ENCODE measurements at regions not wholly inside any gene's neighbourhood (a gene's known extent, or its start where the extent isn't known, plus 50 kb on each side); places are given as distances from the start of the nearest gene placed in this dataset.
"Not testable (repeated sequence)": the region's sequence is repeated elsewhere in the genome, so short reads cannot be mapped to it uniquely, and the experiment has no call there.

DNA sequence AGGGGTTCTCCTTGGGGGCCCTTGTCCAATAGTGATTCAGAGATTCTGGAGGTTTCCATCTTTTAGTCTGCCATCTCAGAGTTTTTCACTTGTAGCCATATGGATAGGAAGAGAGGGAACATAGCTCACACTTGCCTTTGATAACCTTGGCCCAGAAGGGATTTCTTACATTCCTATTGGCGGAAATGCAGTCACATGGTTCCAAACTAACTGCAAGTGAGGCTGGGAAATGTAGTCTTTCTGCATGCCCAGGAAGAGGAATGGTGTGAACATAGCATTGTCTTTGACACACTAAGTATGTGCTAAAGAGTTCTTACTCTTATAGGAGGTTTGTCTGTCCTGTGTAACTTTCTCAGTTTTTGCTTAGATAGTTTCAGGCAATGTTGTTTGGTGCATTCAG lies 161.8 kb upstream of the OSBPL11 start:
- not testable (repeated sequence) for H3K4me1 ChIP-seq (replicated peaks)

DNA sequence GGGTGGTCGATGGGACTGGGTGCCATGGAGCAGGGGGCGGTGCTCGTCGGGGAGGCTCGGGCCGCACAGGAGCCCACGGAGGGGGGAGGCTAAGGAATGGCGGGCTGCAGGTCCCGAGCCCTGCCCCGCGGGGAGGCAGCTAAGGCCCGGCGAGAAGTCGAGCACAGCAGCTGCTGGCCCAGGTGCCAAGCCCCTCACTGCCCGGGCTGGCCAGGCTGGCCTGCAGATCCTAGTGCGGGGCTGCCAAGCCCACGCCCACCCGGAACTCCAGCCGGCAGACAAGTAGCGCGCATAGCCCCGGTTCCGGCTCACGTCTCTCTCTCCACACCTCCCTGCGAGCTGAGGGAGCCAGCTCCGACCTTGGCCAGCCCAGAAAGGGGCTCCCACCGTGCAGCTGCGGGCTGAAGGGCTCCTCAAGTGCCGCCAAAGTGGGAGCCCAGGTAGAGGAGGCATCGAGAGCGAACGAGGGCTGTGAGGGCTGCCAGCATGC lies 163.4 kb upstream of the OSBPL11 start:
- not testable (repeated sequence) for H3K27me3 ChIP-seq (replicated peaks); H3K4me3 ChIP-seq; H3K27ac ChIP-seq; H3K36me3 ChIP-seq; H3K4me1 ChIP-seq (replicated peaks); H3K9me3 ChIP-seq (replicated peaks); DNase-seq (ENCODE audit: low read depth in 1 of 2, low spot score in 2 of 2)

More for the DNA sequence above, 161.8 kb upstream of the OSBPL11 start:
- not testable (repeated sequence) for H3K4me3 ChIP-seq; DNase-seq (ENCODE audit: low read depth in 1 of 2, low spot score in 2 of 2); H3K9me3 ChIP-seq (replicated peaks); H3K27me3 ChIP-seq (replicated peaks); H3K27ac ChIP-seq; H3K36me3 ChIP-seq

GRCh38 chr3:125762601-125763000 lies 167.3 kb upstream of the OSBPL11 start:
- not testable (repeated sequence) for H3K27me3 ChIP-seq (replicated peaks); H3K4me3 ChIP-seq; H3K4me1 ChIP-seq (replicated peaks); H3K36me3 ChIP-seq; H3K27ac ChIP-seq; H3K9me3 ChIP-seq (replicated peaks); DNase-seq (ENCODE audit: low read depth in 1 of 2, low spot score in 2 of 2)

DNA sequence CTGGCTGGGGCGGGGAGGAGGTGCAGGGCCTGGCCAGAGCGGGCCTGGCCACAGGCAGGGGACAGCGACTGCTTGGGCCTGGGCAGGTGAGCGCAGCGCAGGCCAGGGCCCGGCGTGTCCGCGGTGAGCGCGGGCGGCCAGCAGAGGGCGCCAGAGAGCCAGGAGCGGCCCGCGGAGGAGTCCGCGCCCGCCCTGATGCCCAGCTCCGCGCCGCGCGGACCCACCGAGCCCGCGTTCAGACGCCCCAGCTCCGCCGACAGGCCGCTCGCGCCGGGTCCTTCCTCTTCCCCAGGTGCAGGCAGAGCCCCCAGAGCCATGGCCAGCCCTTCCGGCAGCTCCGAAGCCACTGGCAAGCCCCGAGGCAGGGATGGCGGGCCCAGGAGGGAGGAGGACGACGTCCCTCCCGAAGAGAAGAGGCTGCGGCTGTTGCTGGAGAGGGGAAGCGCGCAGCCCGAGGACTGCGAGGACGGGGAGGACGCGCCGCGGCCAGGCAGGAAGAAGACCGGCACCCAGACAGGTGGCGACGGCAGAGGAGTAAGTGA lies 171.1 kb upstream of the OSBPL11 start:
- H3K27me3 ChIP-seq (replicated peaks); H3K4me1 ChIP-seq (replicated peaks); H3K9me3 ChIP-seq (replicated peaks); H3K27ac ChIP-seq; H3K4me3 ChIP-seq; H3K36me3 ChIP-seq: not testable (repeated sequence)
- peak in 1 of 2 experiments; percentile 63 for DNase-seq (ENCODE audit: low read depth in 1 of 2, low spot score in 2 of 2)

DNA sequence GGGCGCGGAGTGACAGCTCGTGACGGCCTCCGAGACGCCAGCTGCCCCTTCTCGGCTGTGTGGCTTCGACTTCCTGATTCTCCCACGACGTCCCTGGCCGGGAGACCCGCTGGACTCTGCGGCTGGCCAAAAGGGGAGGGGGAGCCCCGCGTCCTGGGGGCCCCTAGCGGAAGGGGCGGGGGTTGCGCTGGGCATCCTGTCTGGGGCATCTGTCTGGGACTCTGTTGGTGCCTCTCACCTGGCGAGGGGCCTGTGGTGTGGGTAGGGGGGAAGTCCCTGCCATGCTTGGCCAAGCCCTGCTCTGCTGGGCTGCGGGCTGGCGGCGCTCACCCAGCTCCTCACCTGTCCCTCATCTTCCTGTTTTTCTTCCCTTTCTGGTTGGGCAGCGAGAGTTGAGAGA lies 171.6 kb upstream of the OSBPL11 start:
- not testable (repeated sequence) for H3K9me3 ChIP-seq (replicated peaks); H3K36me3 ChIP-seq; DNase-seq (ENCODE audit: low read depth in 1 of 2, low spot score in 2 of 2); H3K4me3 ChIP-seq; H3K27me3 ChIP-seq (replicated peaks); H3K4me1 ChIP-seq (replicated peaks); H3K27ac ChIP-seq

GRCh38 chr3:125767641-125768040 lies 172.3 kb upstream of the OSBPL11 start:
- H3K27ac ChIP-seq, result no peak overlapping the region
- no peak for DNase-seq (ENCODE audit: low read depth in 1 of 2, low spot score in 2 of 2)
- H3K4me3 ChIP-seq, result no peak overlapping the region
- no peaks in the 10 kb centered on the region for H3K36me3 ChIP-seq
- H3K9me3 ChIP-seq (replicated peaks), result no peaks in the 10 kb centered on the region
- H3K4me1 ChIP-seq (replicated peaks), result no peaks in the 10 kb centered on the region
- no peaks in the 10 kb centered on the region for H3K27me3 ChIP-seq (replicated peaks)

DNA sequence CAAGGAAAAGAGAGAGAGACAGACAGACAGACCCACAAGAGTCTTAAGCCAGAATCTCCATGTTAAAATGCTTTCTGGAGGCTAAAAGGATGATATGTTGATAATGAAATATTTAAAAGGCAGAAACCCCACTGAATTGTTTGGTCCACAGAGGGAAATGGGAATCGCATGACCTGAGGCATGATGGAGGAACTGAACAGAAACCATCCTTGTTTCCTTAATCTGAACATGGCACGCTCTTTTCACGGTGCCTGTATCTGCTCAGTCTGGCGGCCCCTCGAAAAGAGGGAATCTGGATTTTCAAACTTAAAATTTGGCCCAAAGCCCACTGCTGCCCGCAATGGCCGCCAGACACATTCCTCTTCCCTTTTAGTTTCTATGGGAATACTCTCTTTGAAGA lies 173.5 kb upstream of the OSBPL11 start:
- DNase-seq (ENCODE audit: low read depth in 1 of 2, low spot score in 2 of 2); H3K27me3 ChIP-seq (replicated peaks); H3K27ac ChIP-seq; H3K4me3 ChIP-seq; H3K4me1 ChIP-seq (replicated peaks); H3K36me3 ChIP-seq; H3K9me3 ChIP-seq (replicated peaks): not testable (repeated sequence)

- not testable (repeated sequence) for H3K27ac ChIP-seq; H3K4me3 ChIP-seq; DNase-seq (ENCODE audit: low read depth in 1 of 2, low spot score in 2 of 2); H3K4me1 ChIP-seq (replicated peaks); H3K9me3 ChIP-seq (replicated peaks); H3K36me3 ChIP-seq; H3K27me3 ChIP-seq (replicated peaks)
Measured at GRCh38 chr3:125771506-125771905, 176.2 kb upstream of the OSBPL11 start.

DNA sequence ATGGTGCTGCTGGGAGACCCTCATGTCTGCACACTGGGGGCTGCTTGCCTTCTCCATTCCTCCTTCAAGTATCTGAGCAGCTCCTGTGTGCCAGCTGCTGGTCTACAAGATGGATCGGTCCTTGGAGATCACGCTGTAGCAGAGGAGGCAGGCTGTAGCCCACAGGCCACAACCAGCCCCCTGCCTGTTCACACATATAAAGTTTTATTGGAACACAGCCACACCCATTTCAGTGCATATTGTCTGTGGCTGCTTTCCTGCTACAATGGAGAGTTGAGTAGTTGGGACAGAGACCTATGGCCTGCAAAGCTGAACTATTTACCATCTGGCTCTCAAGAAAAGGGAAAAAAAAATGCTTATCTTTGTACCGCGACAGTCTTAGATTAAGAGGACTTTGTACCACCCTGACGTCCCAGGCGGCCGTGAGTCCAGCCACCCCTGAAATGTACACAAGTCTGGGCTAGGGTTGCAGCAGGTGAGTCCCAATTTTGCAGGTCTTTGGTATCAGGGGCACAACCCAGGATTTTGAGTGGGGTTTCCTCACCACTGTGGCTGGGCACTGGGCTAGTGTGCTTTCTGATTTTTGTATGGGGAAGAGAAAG lies 179.2 kb upstream of the OSBPL11 start:
- H3K27ac ChIP-seq; H3K4me3 ChIP-seq; H3K36me3 ChIP-seq; H3K9me3 ChIP-seq (replicated peaks); H3K27me3 ChIP-seq (replicated peaks); DNase-seq (ENCODE audit: low read depth in 1 of 2, low spot score in 2 of 2); H3K4me1 ChIP-seq (replicated peaks): not testable (repeated sequence)

DNA sequence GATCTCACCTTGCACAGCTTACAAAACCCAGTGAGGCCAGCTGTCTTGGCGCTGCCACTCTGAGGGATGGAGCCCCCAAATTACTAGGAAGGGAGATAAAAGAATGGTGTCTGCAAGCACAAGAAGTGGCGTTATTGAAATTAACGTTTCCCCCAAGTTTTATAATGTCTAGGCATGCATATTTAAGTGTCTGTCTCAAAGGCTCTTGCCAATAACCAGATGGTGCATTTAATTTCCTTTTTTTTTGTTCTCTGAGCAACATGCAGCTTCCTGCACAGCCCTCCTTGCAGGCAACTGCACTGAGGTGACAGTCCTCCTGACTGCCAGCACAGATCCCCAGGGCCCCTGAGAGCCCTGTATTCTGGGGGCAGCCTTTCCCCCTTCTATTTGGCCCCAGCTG lies 179.8 kb upstream of the OSBPL11 start:
- not testable (repeated sequence) for H3K27me3 ChIP-seq (replicated peaks); H3K4me3 ChIP-seq; DNase-seq (ENCODE audit: low read depth in 1 of 2, low spot score in 2 of 2); H3K27ac ChIP-seq; H3K9me3 ChIP-seq (replicated peaks); H3K36me3 ChIP-seq; H3K4me1 ChIP-seq (replicated peaks)

GRCh38 chr3:125775606-125776294 lies 180.5 kb upstream of the OSBPL11 start:
- H3K4me1 ChIP-seq (replicated peaks); H3K4me3 ChIP-seq; DNase-seq (ENCODE audit: low read depth in 1 of 2, low spot score in 2 of 2); H3K36me3 ChIP-seq; H3K27me3 ChIP-seq (replicated peaks); H3K27ac ChIP-seq; H3K9me3 ChIP-seq (replicated peaks): not testable (repeated sequence)

DNA sequence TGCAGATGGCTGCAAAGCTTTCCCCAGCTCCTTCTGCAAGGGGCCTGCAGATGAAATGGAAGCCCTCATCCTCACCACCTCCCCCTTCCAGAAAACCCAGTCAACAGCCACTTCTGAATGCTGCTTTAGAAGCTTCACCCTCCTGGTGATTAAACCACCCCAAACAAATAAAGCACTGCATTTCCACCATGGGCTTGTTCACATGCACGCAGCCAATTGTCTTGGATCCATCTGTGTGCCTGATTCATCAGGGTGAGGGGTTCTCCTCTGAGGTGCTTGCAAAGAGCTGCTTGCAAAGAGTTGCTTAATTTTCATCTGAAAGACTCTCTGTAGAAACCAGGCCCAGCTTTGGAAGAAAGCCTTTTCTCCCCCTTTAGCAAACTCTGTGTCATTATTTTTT lies 184.0 kb upstream of the OSBPL11 start:
- not testable (repeated sequence) for H3K4me3 ChIP-seq; DNase-seq (ENCODE audit: low read depth in 1 of 2, low spot score in 2 of 2); H3K9me3 ChIP-seq (replicated peaks); H3K36me3 ChIP-seq; H3K4me1 ChIP-seq (replicated peaks); H3K27me3 ChIP-seq (replicated peaks); H3K27ac ChIP-seq

- H3K4me1 ChIP-seq (replicated peaks); H3K27me3 ChIP-seq (replicated peaks); H3K27ac ChIP-seq; H3K4me3 ChIP-seq; H3K9me3 ChIP-seq (replicated peaks); H3K36me3 ChIP-seq; DNase-seq (ENCODE audit: low read depth in 1 of 2, low spot score in 2 of 2): not testable (repeated sequence)
Measured at GRCh38 chr3:125779918-125780317, 184.6 kb upstream of the OSBPL11 start.

DNA sequence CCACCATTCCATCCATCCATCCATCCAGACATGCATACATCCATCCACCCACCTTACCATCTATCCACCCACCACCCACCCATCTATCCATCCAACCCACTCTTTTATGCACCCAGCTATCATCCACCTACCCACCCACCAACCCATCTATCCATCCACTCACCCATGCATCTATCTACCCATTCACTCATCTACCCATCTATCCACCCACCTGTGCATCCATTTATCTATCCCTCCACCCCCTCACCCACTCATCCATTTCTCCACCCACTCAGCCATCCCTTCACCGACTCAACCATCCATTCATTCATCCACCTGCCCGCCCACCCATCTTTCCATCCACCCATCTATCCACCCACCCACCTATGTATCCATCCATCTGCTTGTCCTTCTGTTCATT lies 186.4 kb upstream of the OSBPL11 start:
- H3K9me3 ChIP-seq (replicated peaks); H3K4me1 ChIP-seq (replicated peaks); H3K27me3 ChIP-seq (replicated peaks); DNase-seq (ENCODE audit: low read depth in 1 of 2, low spot score in 2 of 2); H3K4me3 ChIP-seq; H3K36me3 ChIP-seq; H3K27ac ChIP-seq: not testable (repeated sequence)

- not testable (repeated sequence) for H3K4me3 ChIP-seq; DNase-seq (ENCODE audit: low read depth in 1 of 2, low spot score in 2 of 2); H3K36me3 ChIP-seq; H3K9me3 ChIP-seq (replicated peaks); H3K27me3 ChIP-seq (replicated peaks); H3K4me1 ChIP-seq (replicated peaks); H3K27ac ChIP-seq
Measured at GRCh38 chr3:125790312-125790711, 178.7 kb upstream of the ROPN1B start.

All from SJSA1 (cell line).